ENCODE measurements at regions not wholly inside any gene's neighbourhood (a gene's known extent, or its start where the extent isn't known, plus 50 kb on each side); places are given as distances from the start of the nearest gene placed in this dataset.

GRCh38 chr20:40926928-40927327 lies 101.7 kb upstream of the TOP1 start:
- Histone ChIP-seq H3K23me2 (ENCODE audit: low read depth, low read length) (no peaks in the 10 kb centered on the region), H3K18ac (ENCODE audit: extremely low read depth, low read length) (no peak overlapping the region), H3K4me2 (ENCODE audit: insufficient read depth in 1 of 2, low read depth in 2 of 2, low read length in 2 of 2) (no peak overlapping the region), H3K14ac (ENCODE audit: insufficient read length) (no peak overlapping the region), H4K20me1 (replicated peaks in 1 of 2; ENCODE audit: control insufficient read depth in 1 of 2, insufficient read depth in 2 of 2, low read length in 2 of 2) (no peaks in the 10 kb centered on the region), H3K56ac (replicated peaks; ENCODE audit: insufficient read length, low read depth, low read length) (no peak overlapping the region), H3K27ac (ENCODE audit: low read depth, low read length) (no peak overlapping the region), H4K91ac (replicated peaks; ENCODE audit: insufficient read length, low read length) (no peak overlapping the region), H2BK120ac (replicated peaks; ENCODE audit: low read depth, low read length) (no peak overlapping the region), H2AFZ (ENCODE audit: low read length) (no peak overlapping the region), H3K4ac (replicated peaks; ENCODE audit: insufficient read length, low read depth, low read length) (no peak overlapping the region), H3K27me3 (replicated peaks in 1 of 4; ENCODE audit: control insufficient read depth in 3 of 4, extremely low read depth in 1 of 4, insufficient read depth in 3 of 4, low read length in 3 of 4) (no peaks in the 10 kb centered on the region), H2BK20ac (ENCODE audit: low read length) (no peak overlapping the region), H3K79me2 (ENCODE audit: control insufficient read depth in 1 of 2, insufficient read depth in 2 of 2, low read length in 2 of 2) (no peaks in the 10 kb centered on the region), H2AK5ac (ENCODE audit: low read depth, low read length) (no peak overlapping the region), H3K9me3 (ENCODE audit: insufficient read depth in 2 of 2, low read depth in 1 of 2, low read length in 1 of 2) (no peaks in the 10 kb centered on the region), H4K5ac (ENCODE audit: insufficient read length, low read depth, low read length) (no peak overlapping the region), H3K36me3 (ENCODE audit: control insufficient read depth in 2 of 4, insufficient read depth in 4 of 4, low read length in 3 of 4) (no peaks in the 10 kb centered on the region), H2BK5ac (ENCODE audit: low read depth, low read length) (no peak overlapping the region), H2BK15ac (ENCODE audit: low read length) (no peak overlapping the region), H2BK12ac (ENCODE audit: low read depth, low read length) (no peak overlapping the region), H3K4me1 (replicated peaks in 1 of 4; ENCODE audit: control insufficient read depth in 3 of 4, insufficient read depth in 4 of 4, low read length in 3 of 4) (no peaks in the 10 kb centered on the region), H4K8ac (ENCODE audit: extremely low read depth, insufficient read depth, low read length) (no peak overlapping the region), H3K23ac (ENCODE audit: insufficient read length) (no peak overlapping the region), H3K9ac (replicated peaks in 1 of 4; ENCODE audit: extremely low read depth in 1 of 4, low read depth in 3 of 4, low read length in 3 of 4) (no peak overlapping the region), H3K4me3 (ENCODE audit: extremely low read depth in 1 of 4, insufficient read depth in 2 of 4, low read depth in 3 of 4, low read length in 4 of 4) (no peak overlapping the region), H3K79me1 (ENCODE audit: low read depth, low read length) (no peaks in the 10 kb centered on the region)
- no peak for DNase-seq (ENCODE audit: low read depth in 1 of 2, low spot score in 2 of 2)
- POLR2A ChIA-PET (ENCODE audit: partially characterized antibody), result no interaction called here
- no peak for FAIRE-seq
- CTCF ChIA-PET (ENCODE audit: partially characterized antibody), result interaction anchor here (0.9 to 1.0 kb wide), 2 partner anchors 20 to 47 kb away, joined by 3 to 4 read pairs; no protein-coding TSS in a partner anchor
- 87% methylated on average over 2 of the region's 2 CpGs; no CpG with 5 or more reads in 1 of the 2 experiments for WGBS, 2 experiments (ENCODE audit: extremely low coverage in 1 of 2, insufficient coverage in 1 of 2, insufficient read length in 1 of 2, insufficient replicate concordance in 2 of 2, low coverage in 1 of 2, low lambda C conversion rate in 2 of 2, missing lambda C conversion rate in 1 of 2)
- no peak for TF ChIP-seq SRF (IDR thresholded peaks at IDR 0.05; ENCODE audit: low read depth, low read length)
- no peak for TF ChIP-seq RXRA (IDR thresholded peaks at IDR 0.05; ENCODE audit: insufficient read depth, low read depth, low read length)
- TF ChIP-seq ATF2 (IDR thresholded peaks at IDR 0.05; ENCODE audit: low read length), result no peak
- no peak for TF ChIP-seq JUND (IDR thresholded peaks at IDR 0.05; ENCODE audit: low read length)
- TF ChIP-seq FOSL1 (IDR thresholded peaks at IDR 0.05; ENCODE audit: insufficient read depth, low read depth, low read length), result no peak
- no peak for TF ChIP-seq CHD2 (IDR thresholded peaks at IDR 0.05; ENCODE audit: low read length)
- TF ChIP-seq TAF7 (optimal IDR thresholded peaks at IDR 0.05; ENCODE audit: borderline replicate concordance, low read depth, low read length), result no peak
- TF ChIP-seq CEBPB (IDR thresholded peaks at IDR 0.05; ENCODE audit: low read depth, low read length), result no peak
